GM19455 (cell line): ENCODE measurements at regions not wholly inside any gene's neighbourhood (a gene's known extent, or its start where the extent isn't known, plus 50 kb on each side); places are given as distances from the start of the nearest gene placed in this dataset.

ENCODE experiments used
- ATAC-seq: cut with Tn5 transposase; IDR thresholded peaks from one replicate; pipeline ENCODE4 v1.9.1; 2021; ENCODE audit not compliant: unreplicated experiment

DNA sequence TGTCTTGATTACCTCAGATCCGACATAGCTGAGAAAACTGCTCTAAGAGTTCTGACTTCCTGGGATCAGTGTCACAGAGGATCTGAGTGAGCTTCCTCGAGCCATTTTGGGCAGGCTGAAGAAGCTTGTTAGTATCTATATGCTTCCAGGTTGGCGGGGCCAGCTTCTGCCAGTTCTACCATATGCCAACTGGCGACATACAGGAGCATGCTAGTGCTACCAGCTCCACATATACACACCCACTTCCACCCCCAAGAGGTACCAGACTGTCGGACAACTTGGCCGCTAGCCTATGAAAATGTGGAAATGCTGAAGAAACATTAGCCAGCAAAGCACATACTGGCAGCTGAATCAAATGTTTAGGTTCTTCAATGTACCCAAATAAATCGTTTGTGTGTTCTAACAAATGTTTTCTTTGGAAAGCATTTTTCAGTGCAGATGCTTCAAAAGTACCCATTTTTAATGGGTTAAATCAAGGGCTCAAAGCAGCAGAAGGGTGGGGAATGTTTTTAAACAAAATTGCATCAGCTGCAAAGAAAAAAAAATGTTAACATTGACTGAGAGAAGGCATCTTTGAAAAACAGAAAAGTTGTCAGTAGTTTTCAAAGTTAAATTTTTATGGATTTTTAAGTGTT is 163.7 kb downstream of the KLF12 start:
- ATAC-seq = no peak

DNA sequence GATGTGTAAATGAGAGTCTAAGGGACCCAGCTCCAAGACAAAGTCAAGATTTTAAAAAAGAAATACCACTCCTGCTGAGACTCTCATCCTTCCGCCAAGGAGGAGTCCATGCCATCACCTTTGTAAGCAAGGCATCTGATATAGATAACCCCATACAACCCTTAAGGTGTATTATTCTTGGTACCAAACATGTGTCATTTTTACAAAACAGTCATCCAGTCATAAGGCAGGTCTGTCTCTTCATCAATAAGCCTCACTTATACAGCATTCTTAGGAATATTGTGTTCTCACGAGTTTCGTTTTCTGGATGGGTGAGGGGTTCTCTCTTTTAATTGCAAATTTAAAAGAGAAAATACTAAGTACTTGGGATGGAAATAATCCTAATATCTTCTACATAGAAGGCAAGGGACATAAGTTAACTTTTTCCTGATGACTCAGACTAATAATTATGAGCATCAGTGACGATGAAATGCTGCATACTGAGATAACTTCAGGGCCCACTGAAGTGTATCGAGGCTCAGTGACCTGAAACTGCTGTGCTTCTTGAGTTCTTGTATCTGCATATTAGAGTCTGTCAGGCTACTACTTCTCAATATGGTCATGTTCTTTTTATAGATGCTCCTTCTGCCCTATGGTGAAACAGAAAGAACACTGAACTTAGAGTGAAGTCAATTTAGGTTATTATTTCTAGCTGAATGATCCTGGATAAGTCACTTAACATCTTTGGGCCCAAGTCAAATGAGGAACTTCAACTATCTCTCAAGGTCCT is 166.6 kb downstream of the KLF12 start:
- ATAC-seq = peak; percentile 100

DNA sequence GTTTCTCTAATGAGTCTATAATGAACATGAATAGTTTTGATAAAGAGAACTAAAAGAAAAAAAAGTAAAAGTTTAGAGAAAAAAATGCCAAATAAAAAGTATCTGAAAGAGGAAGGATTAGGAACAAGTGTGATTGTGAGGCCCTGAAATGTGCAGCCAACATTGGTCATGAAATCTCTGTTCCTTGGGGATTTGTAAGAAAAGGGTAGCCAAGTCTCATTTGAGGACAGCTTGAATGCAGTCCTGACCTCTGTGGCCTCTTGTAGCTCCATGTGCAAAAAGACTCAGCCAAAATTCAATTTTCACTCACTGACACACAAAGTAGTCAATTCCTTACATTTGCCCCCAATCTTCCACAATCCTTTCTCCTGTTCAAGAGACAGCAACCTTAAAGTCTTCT is 167.9 kb downstream of the KLF12 start:
- ATAC-seq = no peak

DNA sequence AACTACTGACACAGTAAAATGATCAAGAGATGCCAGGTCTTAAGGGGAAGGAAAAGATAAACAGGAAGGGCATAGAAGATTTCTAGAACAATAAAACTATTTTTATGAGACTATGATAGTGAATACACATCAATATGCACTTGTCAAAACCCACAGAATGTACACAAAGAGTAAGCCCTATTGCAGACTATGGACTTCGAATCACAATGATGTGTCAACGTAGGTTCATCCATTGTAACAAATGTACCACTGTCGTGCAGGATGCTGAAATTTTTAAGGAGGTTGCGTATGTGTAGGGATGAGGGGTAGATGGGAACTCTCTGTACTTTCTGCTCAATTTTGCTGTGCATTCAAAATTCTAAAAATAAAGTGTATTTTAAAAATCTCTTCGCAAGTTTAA is 171.9 kb downstream of the KLF12 start:
- ATAC-seq = no peak

DNA sequence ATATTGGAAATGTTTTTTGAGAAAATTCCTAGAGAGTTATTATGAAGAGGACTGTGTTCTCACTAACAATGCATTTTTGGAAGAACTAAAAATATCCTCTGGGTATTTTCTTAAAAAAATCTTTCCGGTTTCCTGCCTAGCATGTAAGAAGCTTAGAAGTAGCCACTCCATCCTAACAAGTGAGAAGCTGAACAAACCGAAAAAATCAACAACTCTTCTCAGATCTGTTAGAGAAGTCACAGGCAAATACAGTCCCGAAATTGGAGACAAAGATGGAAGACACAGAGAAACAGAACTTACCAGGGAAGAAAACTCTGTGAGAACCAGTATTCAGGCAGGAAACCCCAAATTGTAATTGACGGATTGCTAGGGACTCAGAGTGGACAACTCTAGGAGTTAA is 173.0 kb downstream of the KLF12 start:
- ATAC-seq = no peak

DNA sequence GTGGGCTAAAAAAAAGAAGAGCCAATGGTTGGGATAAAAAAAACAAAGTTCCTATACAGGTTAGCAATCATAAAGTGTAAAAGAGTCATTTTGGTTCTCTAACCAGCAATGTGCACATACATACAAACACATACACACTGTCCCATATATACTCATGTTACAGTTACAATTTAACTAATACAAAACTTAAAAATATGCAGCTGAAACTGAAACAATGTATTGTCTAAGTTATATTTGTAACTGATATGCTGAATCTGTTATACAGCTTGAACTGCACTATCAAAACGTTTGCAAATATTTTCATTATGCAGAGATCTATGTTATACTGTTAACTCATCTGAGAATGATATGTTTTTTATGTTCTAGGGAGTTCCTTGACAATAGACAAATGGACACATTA is 173.7 kb downstream of the KLF12 start:
- peak; percentile 43 for ATAC-seq

DNA sequence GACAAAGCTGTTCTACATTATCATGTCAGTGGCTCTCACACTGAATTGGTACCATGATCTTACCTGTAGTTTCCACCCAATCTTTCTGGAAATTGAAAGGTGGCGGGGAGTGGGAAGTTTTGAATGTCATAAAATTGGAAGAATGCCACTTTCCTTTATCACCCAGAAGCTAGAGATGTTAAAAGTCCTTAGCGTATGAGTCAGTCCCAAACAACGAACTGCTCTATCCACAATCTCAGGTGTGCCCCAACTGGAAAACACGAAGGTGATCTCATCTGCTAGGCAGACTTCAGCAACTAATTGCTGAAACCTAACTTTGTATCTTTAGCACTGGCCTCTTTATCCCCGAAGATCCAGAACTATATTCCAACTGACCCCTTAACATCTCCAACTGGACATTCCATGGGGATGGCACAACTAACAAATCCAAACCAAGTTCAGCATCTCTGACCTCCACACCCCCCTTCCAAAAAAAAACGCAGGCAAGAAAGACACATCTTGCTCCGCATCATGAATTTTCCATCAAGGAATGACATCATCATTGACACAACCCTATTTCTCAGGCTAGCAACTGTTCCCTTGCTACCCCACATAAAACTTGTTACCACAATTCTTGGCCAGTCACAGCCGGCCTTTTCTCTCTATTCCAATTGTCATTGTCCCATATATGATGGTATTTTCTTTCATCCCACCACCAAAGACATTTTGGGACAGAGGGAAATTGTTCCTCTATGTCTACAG is 175.4 kb downstream of the KLF12 start:
- no peak for ATAC-seq

DNA sequence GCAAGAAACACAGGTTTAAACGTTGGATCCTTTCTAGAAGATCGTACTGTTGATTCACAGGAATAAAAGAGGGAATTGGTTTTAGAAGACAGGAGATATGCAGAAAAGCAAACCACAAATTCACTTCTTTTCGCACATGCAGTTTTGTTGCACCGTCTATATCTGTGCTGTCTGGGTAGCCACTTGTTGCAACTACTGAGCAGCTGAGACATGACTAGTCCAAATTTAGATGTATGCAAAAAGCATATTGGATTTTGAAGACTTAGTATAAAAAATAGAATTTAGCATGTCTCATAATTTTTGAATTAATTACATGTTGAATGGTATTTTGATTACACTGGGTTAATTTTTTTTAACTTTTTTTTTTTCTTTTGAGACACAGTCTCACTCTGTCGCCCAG is 176.3 kb downstream of the KLF12 start:
- ATAC-seq = peak; percentile 38

DNA sequence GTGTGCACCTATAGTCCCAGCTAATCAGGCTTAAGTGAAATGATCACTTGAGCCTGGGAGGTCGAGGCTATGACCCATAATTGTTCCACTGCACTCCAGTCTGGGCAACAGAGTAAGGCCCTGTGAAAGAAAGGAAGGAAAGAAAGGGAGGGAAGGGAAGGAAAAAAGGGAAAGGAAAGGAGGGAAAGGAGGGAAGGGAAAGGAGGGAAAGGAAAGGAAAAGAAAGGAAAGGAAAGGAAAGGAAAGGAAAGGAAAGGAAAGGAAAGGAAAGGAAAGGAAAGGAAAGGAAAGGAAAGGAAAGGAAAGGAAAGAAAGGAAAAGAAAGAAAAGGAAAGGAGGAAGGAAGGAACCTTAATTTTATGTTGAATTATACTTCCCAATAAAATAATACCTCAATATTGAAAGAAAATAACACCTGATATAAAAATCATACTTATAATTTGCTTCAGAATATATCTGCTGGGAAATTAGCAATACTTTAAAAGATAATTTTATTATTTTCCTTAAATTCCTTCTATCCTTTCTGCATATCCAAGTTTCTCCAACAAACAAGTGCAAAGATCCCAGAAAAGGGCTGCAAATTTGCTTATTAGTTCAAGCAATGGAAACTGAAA is 177.3 kb downstream of the KLF12 start:
- ATAC-seq = no peak

DNA sequence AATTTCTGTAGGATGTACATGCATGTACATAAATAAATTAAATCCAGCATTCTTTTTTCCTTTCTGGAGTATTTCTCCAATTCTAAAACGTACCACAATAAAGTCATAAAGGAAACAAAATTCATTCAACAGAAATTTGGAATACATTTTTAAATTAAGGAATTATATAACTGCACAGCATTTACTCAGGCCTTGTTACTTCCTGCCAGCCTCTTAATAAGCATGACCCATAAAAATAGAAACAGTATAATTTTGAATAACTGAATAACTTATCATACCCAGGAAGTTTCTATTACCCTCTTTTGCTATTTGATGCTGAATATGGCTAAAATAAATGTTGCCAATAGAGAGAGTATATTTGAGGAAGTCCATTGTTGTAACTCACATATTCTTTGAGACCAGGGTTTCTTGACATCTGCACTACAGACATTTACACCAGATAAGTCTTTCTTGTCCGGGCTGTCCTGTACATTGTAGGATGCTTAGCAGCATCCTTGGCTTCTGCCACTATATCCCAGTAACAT is 178.2 kb downstream of the KLF12 start:
- ATAC-seq = no peak

DNA sequence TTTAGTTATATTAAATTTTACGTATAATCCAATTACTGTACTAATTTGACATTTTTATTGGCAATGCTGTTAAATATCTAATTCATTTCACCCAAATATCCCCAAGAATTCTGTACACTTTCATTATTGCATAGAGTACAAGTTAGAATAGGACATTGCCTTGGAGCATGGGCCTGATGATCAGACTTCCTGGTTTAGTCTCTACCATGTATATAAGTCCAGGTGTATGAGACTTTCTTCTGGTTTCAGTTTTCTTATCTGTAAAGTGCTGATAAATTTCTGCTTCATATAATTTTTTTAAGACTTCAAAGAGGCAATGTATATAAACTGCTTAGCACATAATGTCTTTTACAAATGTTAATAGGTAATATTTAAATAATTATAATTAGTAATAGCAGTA is 179.4 kb downstream of the KLF12 start:
- ATAC-seq = peak; percentile 72

DNA sequence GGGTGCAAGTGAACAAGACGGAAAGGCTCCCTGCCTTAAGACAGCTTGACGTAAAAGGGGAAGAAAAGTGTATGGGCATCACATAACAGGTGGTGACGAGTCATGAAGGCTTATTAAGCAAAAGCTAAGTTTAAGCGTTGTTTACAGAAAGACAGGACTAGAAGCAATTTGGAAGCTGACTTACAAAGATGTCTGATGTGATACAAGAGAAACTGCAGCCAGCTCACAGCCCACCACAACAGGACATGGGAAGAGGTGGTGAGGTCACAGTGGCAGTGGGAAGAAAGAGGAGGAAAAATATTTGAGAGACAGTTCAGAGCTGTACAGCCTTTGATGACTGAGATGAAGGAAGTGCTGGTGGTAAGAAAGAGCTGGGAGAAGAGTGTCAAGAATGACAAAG is 181.6 kb downstream of the KLF12 start:
- ATAC-seq = no peak

DNA sequence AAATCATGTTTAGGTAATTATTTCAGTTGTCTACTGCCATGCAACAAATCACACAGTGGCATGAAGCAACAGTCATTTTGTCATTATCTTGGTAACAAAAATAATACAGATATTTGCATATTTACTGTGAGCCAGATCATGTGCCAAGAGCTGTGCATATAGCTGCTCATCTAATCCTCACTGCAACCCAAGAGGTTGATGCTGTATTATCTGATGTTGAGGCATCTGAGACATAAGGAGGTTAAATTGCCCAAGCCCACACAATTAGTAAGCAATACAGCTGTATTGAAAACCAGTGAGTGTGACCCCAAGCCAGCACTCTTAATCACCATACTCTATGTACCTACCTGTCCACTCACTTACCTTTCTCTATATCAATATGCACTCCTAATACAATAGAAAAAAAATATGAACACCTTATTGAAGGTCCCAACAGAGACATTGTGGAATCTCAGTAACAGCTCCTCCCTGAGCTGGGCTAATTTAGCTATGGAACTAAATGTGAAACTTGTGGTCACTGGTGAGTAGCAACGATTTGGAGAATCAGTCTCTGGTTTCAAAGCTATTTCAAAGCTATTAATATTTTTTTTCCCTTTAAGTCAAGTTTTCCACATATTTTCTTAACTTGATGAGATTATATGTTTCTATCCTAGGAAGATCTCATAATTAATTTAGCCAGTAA is 185.2 kb downstream of the KLF12 start:
- no peak for ATAC-seq

DNA sequence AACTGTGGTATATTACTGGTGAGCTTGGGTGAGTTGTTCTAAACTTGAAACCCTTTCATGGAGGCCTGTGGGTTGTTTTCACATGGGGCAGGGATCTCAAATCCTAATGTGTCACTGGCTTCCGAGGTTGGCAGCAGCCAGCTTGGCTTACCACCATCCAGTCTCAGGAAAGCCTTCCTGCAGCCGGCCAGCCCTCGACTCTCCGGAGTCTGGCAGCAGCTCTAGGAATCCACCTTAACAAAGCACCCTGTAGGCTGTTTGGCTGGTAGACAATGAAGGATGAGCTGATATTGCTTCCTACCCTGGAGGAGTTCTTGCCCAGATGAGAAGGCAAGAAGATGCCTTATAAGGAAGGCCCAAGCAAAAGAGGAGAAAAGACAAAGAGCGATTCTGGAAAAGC is 188.3 kb downstream of the KLF12 start:
- ATAC-seq = no peak

DNA sequence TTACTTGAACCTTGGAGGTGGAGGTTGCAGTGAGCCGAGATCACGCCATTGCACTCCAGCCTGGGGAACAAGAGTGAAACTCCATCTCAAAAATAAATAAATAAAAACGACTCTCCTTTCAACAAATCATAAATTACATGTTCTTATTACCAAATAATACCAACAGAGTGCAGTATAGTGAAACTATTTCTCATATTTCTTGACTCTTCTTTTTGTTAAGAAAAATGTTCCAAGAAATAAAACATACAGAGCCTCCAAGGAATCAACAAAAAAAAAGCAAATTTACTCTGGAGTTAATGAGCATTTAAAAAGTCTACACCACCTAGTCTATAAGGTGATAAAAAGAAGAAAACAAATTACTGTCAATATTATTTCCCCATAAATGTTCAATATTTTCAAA is 188.8 kb downstream of the KLF12 start:
- no peak for ATAC-seq

DNA sequence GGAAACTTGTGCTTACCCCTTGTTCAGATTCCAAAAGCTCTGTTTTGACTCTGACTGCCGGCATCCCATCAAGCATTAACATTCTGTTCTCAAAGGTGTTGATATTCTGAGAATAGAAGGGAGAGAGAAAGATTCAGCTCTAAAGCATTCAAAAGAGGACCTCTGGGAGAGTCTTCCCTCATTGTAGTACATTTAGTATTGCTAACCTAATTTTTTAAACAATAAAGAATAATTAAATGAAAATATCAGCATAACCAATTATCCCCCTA is 190.3 kb downstream of the KLF12 start:
- ATAC-seq = no peak

DNA sequence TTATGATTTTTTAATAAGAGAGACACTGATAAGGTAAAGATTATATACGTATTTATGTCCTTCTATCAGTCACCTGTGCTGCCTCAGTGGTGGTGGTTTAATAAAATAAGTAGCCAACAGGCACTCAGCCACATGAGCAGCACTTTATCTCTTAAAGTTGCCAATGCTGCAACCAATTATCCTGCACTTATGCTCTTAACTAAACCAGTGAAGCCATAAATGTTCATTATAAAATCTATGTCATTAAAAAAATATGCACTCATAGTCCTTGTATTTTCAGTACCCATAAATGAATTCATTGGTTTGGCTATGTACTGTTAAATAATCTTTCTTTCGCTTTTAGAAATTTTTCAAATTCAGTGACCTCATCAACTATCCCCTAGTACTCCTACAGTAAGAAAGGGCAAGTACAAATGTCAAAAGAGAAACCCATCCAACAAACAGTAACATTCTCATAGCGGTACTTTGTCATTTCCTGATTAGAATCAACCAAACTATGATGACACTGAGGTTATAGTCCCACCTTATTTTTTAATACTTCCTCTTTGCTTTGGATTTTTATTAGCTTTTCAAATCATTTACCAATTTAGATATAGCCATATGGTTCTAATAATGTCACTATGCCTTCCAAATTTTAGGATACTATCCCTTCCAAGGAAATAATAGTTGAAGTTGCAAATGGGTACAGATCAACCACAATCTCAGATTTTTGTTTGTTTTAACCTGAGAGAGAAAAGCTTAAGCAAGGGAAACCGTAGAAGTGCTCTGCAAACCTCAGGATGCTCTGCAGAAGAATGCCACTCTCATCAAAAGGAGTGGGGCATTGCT is 190.9 kb downstream of the KLF12 start:
- peak; percentile 93 for ATAC-seq

DNA sequence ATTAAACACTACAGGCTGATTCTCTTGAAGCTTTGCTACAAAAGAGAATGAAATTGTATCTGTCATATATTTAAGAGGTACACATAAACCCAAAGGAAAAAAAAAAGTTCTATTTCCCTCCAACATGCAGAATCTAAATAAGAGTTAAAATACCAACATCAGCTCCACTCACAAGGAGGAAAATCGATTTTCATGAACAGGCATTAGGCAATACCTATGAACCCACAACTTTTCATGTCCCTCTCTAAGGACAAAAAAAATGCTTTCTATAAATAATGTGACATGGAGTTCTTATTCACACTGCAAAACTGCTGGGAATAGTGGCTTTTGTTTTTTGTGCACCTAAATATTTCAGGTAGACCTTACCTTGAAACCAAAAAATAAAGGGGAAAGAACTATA is 192.5 kb downstream of the KLF12 start:
- no peak for ATAC-seq

DNA sequence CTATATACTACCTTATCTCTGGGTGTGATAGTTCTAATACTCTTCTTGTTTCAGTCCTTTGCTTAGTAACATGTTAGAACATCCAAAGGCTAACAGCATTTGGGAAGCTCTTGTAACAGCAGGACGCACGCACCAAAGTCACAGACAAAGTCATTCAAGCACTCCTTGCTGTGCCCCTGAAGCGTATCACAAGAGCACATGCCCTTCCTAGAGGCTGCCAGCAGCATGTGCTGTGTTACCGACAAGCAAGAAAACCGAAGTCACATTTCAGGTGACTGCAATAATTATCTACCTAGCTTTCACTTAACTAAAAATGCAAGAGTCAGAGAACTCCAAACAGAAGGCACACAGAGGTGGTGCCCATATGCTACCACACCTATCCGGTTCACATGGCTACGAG is 194.1 kb downstream of the KLF12 start:
- ATAC-seq = no peak

DNA sequence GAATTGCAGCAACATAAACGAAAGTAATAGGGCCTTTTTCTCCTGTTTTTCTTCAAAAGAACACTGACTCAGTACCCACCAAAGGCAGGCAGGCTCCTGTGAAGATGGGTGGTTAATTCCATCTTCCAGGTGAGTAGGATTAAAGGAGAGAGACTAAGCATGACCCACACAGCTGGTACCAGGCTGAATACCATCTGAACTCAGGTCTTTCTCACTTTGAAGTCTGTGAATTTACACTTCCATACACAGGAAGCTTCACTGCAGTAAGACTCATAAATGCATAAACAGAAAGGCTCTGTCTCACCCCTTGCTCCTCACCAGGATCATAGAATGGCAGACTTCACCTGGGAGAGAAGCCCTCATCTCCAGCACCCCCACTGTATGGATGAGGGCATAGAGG is 194.6 kb downstream of the KLF12 start:
- no peak for ATAC-seq

DNA sequence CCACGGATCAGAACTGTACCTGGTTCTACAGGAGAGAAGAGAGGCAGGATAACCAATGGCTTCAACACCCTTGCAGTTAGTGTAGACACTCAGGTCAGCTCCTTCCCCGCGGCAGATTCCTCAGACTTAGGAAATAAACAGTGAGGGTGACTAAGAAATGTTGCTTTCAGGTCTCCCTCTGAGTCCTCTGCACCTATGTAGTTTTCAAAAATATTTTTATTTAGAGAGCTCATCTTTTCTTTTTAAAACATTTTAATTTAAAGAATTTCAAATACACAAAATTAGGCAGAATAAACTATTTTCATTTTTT is 195.2 kb downstream of the KLF12 start:
- ATAC-seq = no peak
